Astrocyte of the cerebellum (primary cell): ENCODE measurements at regions not wholly inside any gene's neighbourhood (a gene's known extent, or its start where the extent isn't known, plus 50 kb on each side); places are given as distances from the start of the nearest gene placed in this dataset.

Experiments used
- DNase-seq: peaks from one replicate; pipeline ENCODE4 v3.0.0-alpha.2; 2011; ENCODE audit warnings: low read depth
- H3K4me3 ChIP-seq: 2 replicates; pipeline ENCODE4 v1.5.1; 2011; ENCODE audit warnings: mild to moderate bottlenecking, low read depth, low read length, moderate library complexity
- CTCF ChIP-seq: IDR thresholded peaks from 2 replicates; pipeline ENCODE4 v1.5.1; 2012; ENCODE audit warnings: low read length, low read depth, moderate library complexity, mild to moderate bottlenecking; ENCODE audit errors: missing control alignments
- in situ Hi-C: cut with HindIII; loops from 2 replicates; pipeline ENCODE4 v1.10.0; 2017; ENCODE audit warnings: low sequenced_read_pairs

- in situ Hi-C loops: no loop called here
- no peak for DNase-seq
- TF ChIP-seq CTCF: no peak
- H3K4me3 ChIP-seq: no peak overlapping the region
Measured at GRCh38 chr4:33262824-33263223, 2542.7 kb downstream of the PCDH7 start.

- no peak overlapping the region for H3K4me3 ChIP-seq
- no peak for DNase-seq
- no peak for TF ChIP-seq CTCF
- in situ Hi-C loops: no loop called here
Measured at GRCh38 chr4:33268776-33269175, 2548.6 kb downstream of the PCDH7 start.

GRCh38 chr4:33270403-33270802, 2550.2 kb downstream of the PCDH7 start:
- DNase-seq: no peak
- TF ChIP-seq CTCF: no peak
- in situ Hi-C loops: no loop called here
- no peak overlapping the region for H3K4me3 ChIP-seq

GRCh38 chr4:33272722-33273121, 2552.6 kb downstream of the PCDH7 start:
- in situ Hi-C loops: no loop called here
- no peak overlapping the region for H3K4me3 ChIP-seq
- DNase-seq: no peak
- no peak for TF ChIP-seq CTCF

GRCh38 chr4:33283818-33284217, 2563.6 kb downstream of the PCDH7 start:
- H3K4me3 ChIP-seq: no peak overlapping the region
- no peak for TF ChIP-seq CTCF
- in situ Hi-C loops: no loop called here
- DNase-seq: no peak

- in situ Hi-C loops: no loop called here
- no peak for TF ChIP-seq CTCF
- no peak overlapping the region for H3K4me3 ChIP-seq
- DNase-seq: no peak
Measured at GRCh38 chr4:33296876-33297455, 2576.8 kb downstream of the PCDH7 start.
